H9 (cell line): ENCODE measurements at regions not wholly inside any gene's neighbourhood (a gene's known extent, or its start where the extent isn't known, plus 50 kb on each side); places are given as distances from the start of the nearest gene placed in this dataset.

ENCODE experiments used
- DNase-seq: peaks from one replicate; pipeline ENCODE4 v3.0.0-alpha.2; 2017
- H2AFZ ChIP-seq: one replicate; pipeline ENCODE4 v1.6.1; 2013; ENCODE audit warnings: mild to moderate bottlenecking, low read length, control low read depth, moderate library complexity
- H2AK5ac ChIP-seq: 2 replicates; pipeline ENCODE4 v1.6.1; 2013; ENCODE audit warnings: low read length, control low read depth, mixed read lengths; ENCODE audit not compliant: insufficient read length
- H2BK120ac ChIP-seq: one replicate; pipeline ENCODE4 v1.6.1; 2013; ENCODE audit warnings: low read depth, mild to moderate bottlenecking, low read length, control low read depth, inconsistent platforms; ENCODE audit not compliant: poor library complexity, severe bottlenecking
- H2BK12ac ChIP-seq: 2 replicates; pipeline ENCODE4 v1.6.1; 2013; ENCODE audit warnings: low read length, control low read depth, mixed read lengths, low read depth; ENCODE audit not compliant: insufficient read length
- H2BK15ac ChIP-seq: 2 replicates; pipeline ENCODE4 v1.6.1; 2013; ENCODE audit warnings: low read depth, low read length, control low read depth
- H2BK20ac ChIP-seq: one replicate; pipeline ENCODE4 v1.6.1; 2013; ENCODE audit warnings: low read depth, mild to moderate bottlenecking, low read length, control low read depth, inconsistent platforms; ENCODE audit not compliant: poor library complexity, severe bottlenecking
- H2BK5ac ChIP-seq: 2 replicates; pipeline ENCODE4 v1.6.1; 2013; ENCODE audit warnings: low read length, control low read depth, mixed read lengths; ENCODE audit not compliant: insufficient read length
- H3K14ac ChIP-seq: 2 replicates; pipeline ENCODE4 v1.6.1; 2013; ENCODE audit warnings: low read length, control low read depth; ENCODE audit not compliant: insufficient read depth
- H3K18ac ChIP-seq: 2 replicates; pipeline ENCODE4 v1.6.1; 2013; ENCODE audit warnings: low read depth, mild to moderate bottlenecking, mixed read lengths, low read length, control low read depth; ENCODE audit not compliant: insufficient read length
- H3K23ac ChIP-seq: 2 replicates; pipeline ENCODE4 v1.6.1; 2013; ENCODE audit warnings: low read length, control low read depth, mixed read lengths, low read depth; ENCODE audit not compliant: insufficient read length
- H3K23me2 ChIP-seq: 2 replicates; pipeline ENCODE4 v1.6.1; 2013; ENCODE audit warnings: low read depth, mild to moderate bottlenecking, mixed read lengths, low read length, control low read depth; ENCODE audit not compliant: insufficient read length, poor library complexity, severe bottlenecking
- H3K27ac ChIP-seq: 2 replicates; pipeline ENCODE4 v1.5.1; 2013; ENCODE audit warnings: low read length, control low read depth, mixed read lengths, low read depth; ENCODE audit not compliant: insufficient read length
- H3K27me3 ChIP-seq: 2 replicates; pipeline ENCODE4 v1.6.1; 2013; ENCODE audit warnings: low read length, control low read depth, inconsistent platforms; ENCODE audit not compliant: insufficient read depth
- H3K4ac ChIP-seq: 2 replicates; pipeline ENCODE4 v1.6.1; 2013; ENCODE audit warnings: low read depth, mild to moderate bottlenecking, control low read depth, inconsistent platforms, low read length, moderate library complexity
- H3K4me1 ChIP-seq: 2 replicates; pipeline ENCODE4 v1.6.1; 2013; ENCODE audit warnings: low read length, control low read depth, inconsistent platforms; ENCODE audit not compliant: insufficient read depth
- H3K4me2 ChIP-seq: 2 replicates; pipeline ENCODE4 v1.6.1; 2013; ENCODE audit warnings: low read length, control low read depth, mixed read lengths; ENCODE audit not compliant: insufficient read length, insufficient read depth
- H3K56ac ChIP-seq: 2 replicates; pipeline ENCODE4 v1.6.1; 2013; ENCODE audit warnings: low read depth, mild to moderate bottlenecking, mixed read lengths, low read length, control low read depth; ENCODE audit not compliant: insufficient read length
- H3K79me1 ChIP-seq: 2 replicates; pipeline ENCODE4 v1.6.1; 2013; ENCODE audit warnings: low read depth, mild to moderate bottlenecking, moderate library complexity, low read length, control low read depth, inconsistent platforms; ENCODE audit not compliant: insufficient read depth, poor library complexity, severe bottlenecking
- H3K79me2 ChIP-seq: 2 replicates; pipeline ENCODE4 v1.6.1; 2013; ENCODE audit warnings: low read length, control low read depth, inconsistent platforms; ENCODE audit not compliant: insufficient read depth
- H3K9ac ChIP-seq: 2 replicates; pipeline ENCODE4 v1.6.1; 2013; ENCODE audit warnings: low read length, control low read depth, mixed read lengths; ENCODE audit not compliant: insufficient read length; ENCODE audit errors: extremely low read depth
- H3K9me3 ChIP-seq: one replicate; pipeline ENCODE4 v1.6.1; 2013; ENCODE audit warnings: low read depth, low read length, inconsistent platforms; ENCODE audit not compliant: control insufficient read depth
- H3T11ph ChIP-seq: one replicate; pipeline ENCODE4 v1.6.1; 2013; ENCODE audit warnings: mild to moderate bottlenecking, low read length, control low read depth, inconsistent platforms
- H4K20me1 ChIP-seq: one replicate; pipeline ENCODE4 v1.6.1; 2013; ENCODE audit not compliant: control insufficient read depth, insufficient read length, insufficient read depth
- H4K5ac ChIP-seq: 2 replicates; pipeline ENCODE4 v1.6.1; 2013; ENCODE audit warnings: low read depth, mild to moderate bottlenecking, mixed read lengths, low read length, control low read depth; ENCODE audit not compliant: insufficient read length
- H4K8ac ChIP-seq: replicated peaks from 2 replicates; pipeline ENCODE4 v1.6.1; 2013; ENCODE audit warnings: low read length, control low read depth, mixed read lengths, low read depth; ENCODE audit not compliant: insufficient read length
- H4K91ac ChIP-seq: 2 replicates; pipeline ENCODE4 v1.6.1; 2013; ENCODE audit warnings: low read depth, mild to moderate bottlenecking, moderate library complexity, mixed read lengths, low read length, control low read depth; ENCODE audit not compliant: insufficient read length
- H3K27ac Mint-ChIP-seq, 3 experiments: 2 replicates in 2 of 3; 3 replicates in 1 of 3; pipeline ENCODE4 v1.8.0; 2020 to 2021; ENCODE audit warnings: mixed read lengths in 3 of 3, mild to moderate bottlenecking in 1 of 3, moderate library complexity in 1 of 3
- H3K27me3 Mint-ChIP-seq: 2 replicates; pipeline ENCODE4 v1.8.0; 2021; ENCODE audit warnings: low read depth, mild to moderate bottlenecking, moderate library complexity, mixed read lengths
- H3K36me3 Mint-ChIP-seq, 3 experiments: 2 replicates in 2 of 3; 3 replicates in 1 of 3; pipeline ENCODE4 v1.8.0; 2020 to 2021; ENCODE audit warnings: low read depth in 3 of 3, mixed read lengths in 3 of 3; ENCODE audit not compliant: insufficient read depth in 1 of 3
- H3K4me1 Mint-ChIP-seq, 2 experiments: 2 replicates each; pipeline ENCODE4 v1.8.0; 2020; ENCODE audit warnings: mixed read lengths in 2 of 2
- H3K4me3 Mint-ChIP-seq, 2 experiments: 2 replicates in 1 of 2; 3 replicates in 1 of 2; pipeline ENCODE4 v1.8.0; 2020 to 2021; ENCODE audit warnings: mild to moderate bottlenecking in 2 of 2, mixed read lengths in 2 of 2, moderate library complexity in 1 of 2
- H3K9me3 Mint-ChIP-seq, 2 experiments: 2 replicates in 1 of 2; 3 replicates in 1 of 2; pipeline ENCODE4 v1.8.0; 2020; ENCODE audit warnings: mild to moderate bottlenecking in 2 of 2, mixed read lengths in 2 of 2, moderate library complexity in 1 of 2
- CTCF ChIP-seq: fragments of 200-600 bp; sonication (generic); conservative IDR thresholded peaks from 3 replicates; pipeline ENCODE4 v1.8.0; 2021; ENCODE audit warnings: antibody characterized with exemption, mild to moderate bottlenecking
- WGBS: extraction: QIAGEN DNeasy Blood & Tissue Kit; methylation state at CpG from one replicate; pipeline ENCODE4 v1.1.7; 2013; ENCODE audit warnings: missing lambda C conversion rate, low lambda C conversion rate, mixed read lengths; ENCODE audit not compliant: insufficient read length; ENCODE audit errors: extremely low coverage; 5-methylcytosine and 5-hydroxymethylcytosine counted together

GRCh38 chr16:6258056-6258455, 1074.6 kb upstream of the RBFOX1 start:
- H3K27ac ChIP-seq = no peak overlapping the region
- H3K23me2 ChIP-seq = no peaks in the 10 kb centered on the region
- no peaks in the 10 kb centered on the region for H3K27me3 ChIP-seq
- DNase-seq = no peak
- H3K56ac ChIP-seq = no peak overlapping the region
- H3K4me1 ChIP-seq = peaks cover 3% of the 10 kb centered on the region; the same call in 1 of the 2 replicates
- Mint-ChIP-seq H3K4me1 (peaks cover 13 to 16% of the 10 kb centered on the region in 2 experiments), H3K9me3 (peaks cover 0 to 3% of the 10 kb centered on the region in 2 experiments; a peak in 2 of 5 replicates), H3K36me3 (peaks cover 0 to 3% (median 0%) of the 10 kb centered on the region in 3 experiments; a peak in 1 of 7 replicates), H3K27ac (no peak overlapping the region), H3K27me3 (no peaks in the 10 kb centered on the region; the same call in 1 of the 2 replicates), H3K4me3 (no peak overlapping the region)
- no peaks in the 10 kb centered on the region for H3K9me3 ChIP-seq
- H4K8ac ChIP-seq = no peak overlapping the region
- H3T11ph ChIP-seq = no peak overlapping the region
- no peak for TF ChIP-seq CTCF
- H2AK5ac ChIP-seq = no peak overlapping the region
- H2AFZ ChIP-seq = no peak overlapping the region
- H4K91ac ChIP-seq = no peak overlapping the region
- no peaks in the 10 kb centered on the region for H3K79me1 ChIP-seq
- H3K18ac ChIP-seq = no peak overlapping the region
- no peak overlapping the region for H2BK5ac ChIP-seq
- no peak overlapping the region for H2BK120ac ChIP-seq
- no peak overlapping the region for H3K9ac ChIP-seq
- no peak overlapping the region for H3K4me2 ChIP-seq
- H2BK12ac ChIP-seq = no peak overlapping the region
- H2BK15ac ChIP-seq = no peak overlapping the region
- no peak overlapping the region for H3K14ac ChIP-seq
- no peak overlapping the region for H2BK20ac ChIP-seq
- no peak overlapping the region for H3K4ac ChIP-seq
- no peak overlapping the region for H4K5ac ChIP-seq
- WGBS = no CpG with 5 or more reads among the region's 3 CpGs
- H4K20me1 ChIP-seq = no peaks in the 10 kb centered on the region
- no peaks in the 10 kb centered on the region for H3K79me2 ChIP-seq
- no peak overlapping the region for H3K23ac ChIP-seq
